HT-29 (cell line): ENCODE measurements at regions not wholly inside any gene's neighbourhood (a gene's known extent, or its start where the extent isn't known, plus 50 kb on each side); places are given as distances from the start of the nearest gene placed in this dataset.
A peak's percentile ranks its signal among the peaks of the same experiment; 100 is the strongest.

ENCODE experiments used
- DNase-seq: peaks from one replicate; pipeline ENCODE4 v3.0.0-alpha.2; 2015; ENCODE audit warnings: low spot score

DNA sequence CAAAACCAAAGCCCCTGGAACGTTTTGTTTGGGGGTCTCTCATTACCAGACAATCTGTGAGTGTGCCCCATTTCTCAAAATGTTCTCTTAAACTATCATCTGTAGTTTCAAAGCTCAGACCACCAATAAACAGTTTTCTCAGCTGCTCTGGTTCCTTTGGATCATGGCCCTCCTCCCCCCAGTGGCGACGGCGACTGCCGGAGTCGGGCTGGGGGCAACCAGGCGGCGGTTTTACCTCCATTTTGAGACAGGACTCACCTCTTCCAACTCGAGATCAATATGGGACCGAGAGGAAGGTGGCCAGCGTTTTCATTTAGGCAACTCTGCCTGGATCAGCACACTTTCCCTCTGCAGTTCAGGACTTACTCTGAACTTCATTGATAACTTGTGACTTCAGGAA is 141.5 kb upstream of the ZNF32 start:
- DNase-seq, result no peak

DNA sequence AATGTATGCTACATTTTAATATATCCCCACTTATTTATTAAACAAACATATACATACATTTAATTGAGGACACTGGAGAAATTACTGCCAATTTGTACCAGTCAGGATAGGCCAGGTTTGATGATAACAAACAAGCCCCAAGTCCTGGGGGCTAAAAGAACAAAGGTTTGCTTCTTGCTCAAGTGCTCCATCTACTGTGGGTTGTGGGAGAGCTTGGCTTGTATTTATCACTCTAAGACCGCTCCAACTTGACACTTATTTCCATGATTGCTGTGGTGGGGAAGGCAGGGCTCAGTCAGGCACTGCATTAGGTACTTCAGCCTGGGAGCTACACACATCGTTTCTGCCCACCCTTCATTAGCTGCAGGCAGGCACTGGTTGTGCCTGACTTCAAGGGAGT is 136.6 kb upstream of the ZNF32 start:
- peak; percentile 36 for DNase-seq

DNA sequence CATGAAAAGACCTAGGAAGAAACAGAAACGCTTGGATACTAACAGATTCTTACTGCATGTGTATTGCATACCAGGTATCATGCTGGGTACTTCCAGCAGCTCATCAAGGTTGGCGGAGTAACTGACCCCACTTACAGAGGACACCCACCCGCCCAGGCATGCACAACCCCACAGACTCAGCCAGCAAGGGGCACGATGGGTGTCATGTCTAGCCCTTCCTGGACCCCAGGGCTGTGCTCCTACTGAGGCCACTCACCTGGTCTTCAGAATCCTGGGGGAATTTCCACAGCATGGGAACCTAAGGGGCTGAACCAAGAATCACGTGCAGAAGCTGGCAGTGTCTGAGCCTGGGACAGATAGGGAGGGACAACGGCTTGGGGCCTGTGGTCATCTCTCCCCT is 134.1 kb upstream of the ZNF32 start:
- no peak for DNase-seq

DNA sequence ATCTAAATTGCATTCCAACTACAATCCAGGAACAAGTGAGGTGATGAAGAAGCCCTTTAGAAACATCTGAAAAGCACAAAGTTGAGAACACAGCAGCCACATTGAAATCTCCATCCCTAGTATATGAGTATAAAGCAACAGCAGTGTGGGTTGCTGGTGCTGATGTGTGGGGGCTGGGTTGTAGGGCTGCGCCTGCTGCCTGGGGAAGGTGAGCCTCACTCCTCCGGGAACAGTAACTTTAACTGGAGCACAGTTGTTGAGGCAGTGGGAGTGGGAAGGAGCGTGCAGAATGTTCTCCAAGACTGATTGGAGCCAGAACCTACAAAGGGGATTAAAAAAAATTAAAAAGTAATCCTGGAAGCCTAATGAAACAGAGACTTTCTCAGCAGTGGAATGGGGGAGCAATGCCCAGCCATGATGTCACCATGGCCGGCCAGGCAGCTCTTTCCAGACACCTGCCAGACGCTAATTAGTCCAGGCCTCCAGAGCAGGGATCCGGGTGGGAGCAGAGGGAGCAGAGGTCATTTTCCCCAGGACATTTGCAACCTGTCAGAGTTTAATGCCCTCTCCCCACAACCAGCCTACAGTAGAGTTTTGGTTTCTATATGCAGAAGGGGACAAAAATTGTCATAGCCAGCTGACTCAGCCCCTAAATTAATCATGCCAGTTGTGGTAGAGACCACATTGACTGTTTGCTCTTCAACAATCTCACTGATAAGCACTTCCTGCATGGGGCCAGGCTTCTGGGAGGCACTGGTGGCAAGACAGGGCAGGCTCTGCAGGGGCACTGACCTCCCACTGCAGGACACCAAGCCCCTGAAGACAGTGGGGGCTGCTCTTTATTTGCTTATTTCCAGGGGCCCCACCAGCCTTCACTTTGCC is 133.0 kb upstream of the ZNF32 start:
- no peak for DNase-seq

GRCh38 chr10:43778571-43778970 is 129.9 kb upstream of the ZNF32 start:
- no peak for DNase-seq

GRCh38 chr10:43775384-43775783 is 126.7 kb upstream of the ZNF32 start:
- DNase-seq, result no peak

DNA sequence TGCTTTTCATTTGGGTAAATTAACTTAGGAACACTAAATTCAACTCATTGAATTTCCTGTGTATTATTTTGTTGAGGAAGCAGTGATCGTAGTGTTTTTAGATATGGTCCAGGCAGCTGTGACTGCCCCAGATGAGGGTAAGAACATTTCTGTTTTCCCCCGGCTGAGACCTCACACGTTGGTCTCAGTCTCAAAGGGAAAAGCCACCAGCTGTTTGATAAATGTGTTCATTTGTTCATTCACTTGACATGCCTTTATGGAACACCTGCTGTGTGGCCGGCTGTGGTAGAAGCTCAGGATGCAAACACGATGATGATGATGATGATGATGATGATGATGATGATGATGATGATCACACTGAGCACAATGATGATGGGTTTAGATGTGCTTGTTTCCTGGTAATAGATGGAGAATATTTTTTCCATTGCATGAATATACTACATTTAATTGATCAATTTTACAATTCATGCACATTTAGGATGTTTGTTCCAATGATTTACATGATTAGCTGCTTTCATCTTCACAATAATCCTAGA is 125.6 kb upstream of the ZNF32 start:
- no peak for DNase-seq

GRCh38 chr10:43773736-43774135 is 125.1 kb upstream of the ZNF32 start:
- DNase-seq, result no peak

DNA sequence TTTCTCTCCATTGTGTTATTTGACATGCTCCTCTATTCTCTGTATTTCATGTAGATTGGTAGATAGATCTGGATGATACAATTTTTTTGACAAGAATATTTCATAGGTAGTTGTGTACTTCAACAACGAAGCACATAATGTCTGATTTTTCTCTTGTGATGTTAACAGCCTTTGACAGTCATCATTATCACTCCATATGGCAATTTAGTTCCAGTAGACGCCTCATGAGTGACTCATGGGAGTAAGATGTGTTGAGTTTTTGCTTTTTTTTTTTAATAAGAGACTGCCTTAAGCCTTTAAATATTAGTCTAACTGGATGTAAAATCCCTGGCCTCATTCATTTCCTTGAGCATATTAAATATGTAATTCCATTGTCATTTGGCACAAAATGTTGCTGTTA is 123.5 kb upstream of the ZNF32 start:
- DNase-seq, result no peak

GRCh38 chr10:43771675-43772074 is 123.0 kb upstream of the ZNF32 start:
- DNase-seq, result no peak

DNA sequence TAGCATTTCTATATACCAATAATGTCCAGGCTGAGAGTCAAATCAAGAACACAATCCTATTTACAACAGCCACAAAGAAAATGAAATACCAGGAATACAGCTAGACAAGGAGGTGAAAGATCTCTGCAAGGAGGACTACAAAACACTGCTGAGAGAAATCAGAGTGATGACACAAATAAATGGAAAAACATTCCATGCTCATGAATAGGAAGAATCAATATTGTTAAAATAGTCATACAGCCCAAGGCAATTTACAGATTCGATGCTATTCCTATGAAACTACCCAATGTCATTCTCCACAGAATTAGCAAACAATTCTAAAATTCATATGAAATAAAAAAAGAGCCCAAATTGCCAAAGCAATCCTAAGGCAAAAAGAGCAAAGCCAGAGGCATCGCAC is 116.8 kb upstream of the ZNF32 start:
- no peak for DNase-seq

DNA sequence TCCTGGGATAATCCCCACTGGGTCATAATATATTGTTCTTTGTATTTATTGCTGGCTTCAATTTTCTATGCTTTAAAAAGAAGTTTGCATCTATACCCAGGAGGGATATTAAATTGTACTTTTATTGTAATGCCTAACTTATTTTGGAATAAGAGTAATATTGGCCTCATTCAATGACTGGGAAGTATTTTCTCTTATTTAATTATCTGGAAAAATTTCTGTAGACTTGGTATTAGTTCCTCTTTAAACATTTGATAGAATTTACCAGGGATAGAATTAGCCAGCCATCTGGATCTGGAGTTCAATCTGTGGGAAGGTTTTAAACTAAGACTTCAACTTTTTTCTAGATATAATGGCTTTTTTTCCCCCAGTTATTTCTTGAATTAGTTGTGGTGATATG is 115.2 kb upstream of the ZNF32 start:
- no peak for DNase-seq

DNA sequence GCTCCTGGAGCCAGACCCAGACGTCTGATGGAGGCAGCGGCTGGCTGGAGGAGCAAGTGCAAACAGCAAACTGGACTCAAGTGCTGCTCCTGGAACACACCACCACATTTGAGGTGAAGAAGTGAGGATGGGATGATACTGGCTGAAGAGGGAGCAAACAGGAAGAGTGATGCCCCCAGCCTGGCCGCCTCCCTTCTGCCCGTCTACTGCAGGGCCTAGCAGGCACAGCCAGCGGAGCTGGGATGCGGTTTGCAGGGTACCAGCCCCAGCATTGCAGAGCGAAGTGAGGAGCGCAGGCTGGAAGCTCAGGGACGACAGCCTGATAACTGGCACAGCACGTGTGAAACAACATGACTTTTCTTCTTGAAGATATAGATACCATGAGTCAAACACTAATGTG is 111.8 kb upstream of the ZNF32 start:
- no peak for DNase-seq

DNA sequence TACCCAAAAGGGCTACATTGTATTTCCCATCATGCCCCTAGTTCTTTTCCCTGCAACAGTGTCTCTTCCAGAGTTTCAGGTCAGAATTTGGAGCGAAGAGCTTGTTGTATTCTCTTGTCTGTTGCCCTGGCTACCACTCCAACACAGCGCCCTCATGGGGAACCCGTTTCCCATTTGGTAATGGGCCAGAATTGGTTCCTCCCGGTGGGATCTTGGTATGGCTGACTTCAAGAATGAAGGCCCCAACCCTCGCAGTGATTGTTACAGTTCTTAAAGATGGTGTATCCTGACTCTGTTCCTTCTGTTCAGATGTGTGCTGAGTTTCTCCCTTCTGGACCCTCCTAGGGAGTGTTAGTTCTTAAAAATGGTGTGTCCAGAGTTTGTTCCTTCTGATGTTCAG is 110.5 kb upstream of the ZNF32 start:
- DNase-seq, result no peak

DNA sequence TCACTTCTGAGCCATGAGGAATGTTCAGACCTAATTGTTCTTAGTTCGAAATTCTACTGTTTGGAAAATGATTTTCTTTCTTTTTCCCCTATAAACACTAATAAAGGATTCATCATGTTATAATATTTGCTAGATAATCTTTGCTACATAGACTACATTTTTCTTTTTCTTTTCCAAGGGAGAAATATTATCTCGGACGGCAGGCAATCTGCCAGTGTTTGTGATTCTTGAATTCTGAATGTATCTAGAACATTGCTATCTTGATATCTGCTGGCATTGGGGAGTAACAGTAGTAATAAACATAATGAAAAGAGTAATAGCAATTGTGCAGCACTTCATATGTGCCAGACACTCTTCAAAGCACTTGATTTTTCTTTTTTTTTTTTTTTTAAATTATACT is 107.7 kb upstream of the ZNF32 start:
- DNase-seq, result no peak

DNA sequence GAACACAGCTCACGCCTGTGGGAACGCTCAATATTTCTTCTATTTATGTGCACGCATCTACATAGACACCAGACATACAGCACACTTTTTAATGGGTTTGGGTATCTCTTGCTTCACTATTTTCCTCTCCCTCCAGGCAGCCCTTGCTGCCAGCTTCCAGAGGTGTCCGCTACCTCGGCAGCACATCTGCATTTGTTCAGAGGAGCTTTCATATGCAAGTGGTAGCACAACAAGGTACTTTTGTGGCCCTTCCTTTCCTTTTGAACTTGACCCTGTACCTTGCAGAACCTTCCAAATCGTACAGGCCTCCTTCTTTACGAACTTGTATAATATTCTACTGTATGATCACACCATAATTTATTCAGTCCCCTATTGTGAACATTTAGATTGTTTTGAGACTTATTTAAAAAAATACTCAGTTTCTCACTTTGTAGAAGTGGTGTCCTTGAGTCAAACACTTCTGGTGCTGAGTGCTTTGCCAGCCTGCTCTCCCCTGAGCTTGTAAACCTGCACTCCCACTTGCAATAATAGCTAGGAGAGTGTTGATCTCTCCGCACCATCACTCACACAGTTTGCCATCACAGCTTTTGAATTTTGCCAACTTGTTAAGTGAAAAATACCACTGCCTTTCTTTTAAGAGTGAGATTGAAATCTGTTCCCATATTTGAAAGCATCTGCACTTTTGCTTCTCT is 106.0 kb upstream of the ZNF32 start:
- DNase-seq, result no peak

- DNase-seq, result no peak
These were observed 104.8 kb upstream of the ZNF32 start for GRCh38 chr10:43753397-43754061.

GRCh38 chr10:43752682-43753081 is 104.0 kb upstream of the ZNF32 start:
- no peak for DNase-seq

GRCh38 chr10:43751646-43752045 is 103.0 kb upstream of the ZNF32 start:
- DNase-seq, result no peak

DNA sequence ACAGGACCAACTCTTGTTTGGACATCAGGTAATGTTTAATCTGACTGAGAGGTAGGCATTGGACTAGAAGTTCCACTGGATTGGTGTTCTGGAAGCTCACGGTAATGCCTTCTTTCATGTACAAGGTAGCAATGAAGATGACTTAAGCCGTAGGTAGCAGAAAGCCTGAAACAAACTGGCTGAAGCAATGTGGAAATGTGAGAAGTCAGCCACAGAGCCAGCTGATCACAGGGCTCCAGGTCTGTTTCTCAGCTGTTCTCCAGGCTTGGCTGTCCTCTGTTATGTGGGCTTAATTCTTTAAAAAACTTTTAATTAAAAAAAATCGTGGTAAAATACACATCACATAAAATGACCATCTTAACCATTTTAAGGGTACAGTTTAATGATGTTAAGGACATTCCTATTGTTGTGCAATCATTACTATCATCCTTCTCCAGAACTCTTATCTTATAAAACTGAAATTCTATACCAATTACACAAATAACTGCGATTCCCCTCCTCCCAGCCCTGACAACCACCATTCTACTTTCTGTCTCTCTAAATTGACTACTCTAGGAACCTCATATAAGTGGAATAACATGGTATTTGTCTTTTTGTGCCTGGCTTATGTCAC is 101.4 kb upstream of the ZNF32 start:
- no peak for DNase-seq

DNA sequence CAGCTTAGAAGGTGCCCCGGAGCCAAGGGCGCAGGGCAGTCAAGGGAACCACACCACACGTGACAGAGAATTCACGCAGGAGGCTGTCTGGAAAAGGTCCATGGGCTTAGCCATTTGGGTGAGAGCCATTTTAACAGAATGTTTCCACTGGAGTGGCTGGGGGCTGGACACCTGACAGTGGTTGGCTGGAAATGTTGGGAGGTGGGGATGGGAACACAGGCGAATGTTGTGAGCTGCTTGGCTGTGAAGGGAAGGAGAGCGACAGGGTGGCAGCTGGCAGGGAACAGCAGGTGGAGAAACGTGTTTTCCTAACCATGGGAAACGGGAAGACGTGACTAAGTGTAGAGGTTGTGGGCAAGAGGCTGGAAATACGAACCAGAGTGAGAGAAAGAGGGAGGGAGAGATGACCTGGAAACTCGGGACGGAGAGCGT is 100.5 kb upstream of the ZNF32 start:
- no peak for DNase-seq

DNA sequence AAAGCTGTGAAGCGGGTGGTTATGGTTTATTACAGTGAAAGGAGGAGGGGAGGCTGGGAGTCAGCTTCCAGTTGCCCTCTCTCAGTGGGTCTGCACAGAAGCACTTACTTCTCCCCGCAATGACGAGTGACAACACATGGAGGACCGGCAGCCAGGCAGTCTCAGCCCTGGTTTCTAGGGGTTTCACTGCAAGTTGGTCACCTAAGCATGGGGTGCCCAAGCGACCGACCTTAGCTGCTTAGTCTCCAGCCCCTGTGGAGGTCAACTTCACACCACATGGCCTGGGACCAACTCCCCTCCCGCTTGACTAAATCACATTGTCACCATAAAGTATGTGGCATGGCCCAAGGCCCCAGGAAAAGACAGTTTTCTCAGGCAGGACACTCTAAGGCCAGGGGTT is 99.9 kb upstream of the ZNF32 start:
- no peak for DNase-seq
